ENCODE measurements at regions not wholly inside any gene's neighbourhood (a gene's known extent, or its start where the extent isn't known, plus 50 kb on each side); places are given as distances from the start of the nearest gene placed in this dataset.

- no peak for DNase-seq (ENCODE audit: low read depth)
- H3K4me3 ChIP-seq (ENCODE audit: low read depth, low read length) = no peak overlapping the region
- TF ChIP-seq, protein P1, sequence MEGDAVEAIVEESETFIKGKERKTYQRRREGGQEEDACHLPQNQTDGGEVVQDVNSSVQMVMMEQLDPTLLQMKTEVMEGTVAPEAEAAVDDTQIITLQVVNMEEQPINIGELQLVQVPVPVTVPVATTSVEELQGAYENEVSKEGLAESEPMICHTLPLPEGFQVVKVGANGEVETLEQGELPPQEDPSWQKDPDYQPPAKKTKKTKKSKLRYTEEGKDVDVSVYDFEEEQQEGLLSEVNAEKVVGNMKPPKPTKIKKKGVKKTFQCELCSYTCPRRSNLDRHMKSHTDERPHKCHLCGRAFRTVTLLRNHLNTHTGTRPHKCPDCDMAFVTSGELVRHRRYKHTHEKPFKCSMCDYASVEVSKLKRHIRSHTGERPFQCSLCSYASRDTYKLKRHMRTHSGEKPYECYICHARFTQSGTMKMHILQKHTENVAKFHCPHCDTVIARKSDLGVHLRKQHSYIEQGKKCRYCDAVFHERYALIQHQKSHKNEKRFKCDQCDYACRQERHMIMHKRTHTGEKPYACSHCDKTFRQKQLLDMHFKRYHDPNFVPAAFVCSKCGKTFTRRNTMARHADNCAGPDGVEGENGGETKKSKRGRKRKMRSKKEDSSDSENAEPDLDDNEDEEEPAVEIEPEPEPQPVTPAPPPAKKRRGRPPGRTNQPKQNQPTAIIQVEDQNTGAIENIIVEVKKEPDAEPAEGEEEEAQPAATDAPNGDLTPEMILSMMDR (IDR thresholded peaks at IDR 0.05; ENCODE audit: insufficient read depth, low read depth, low read length, missing control alignments) = no peak
Measured at GRCh38 chr11:44377914-44378321, 68.0 kb upstream of the ALX4 start.

DNA sequence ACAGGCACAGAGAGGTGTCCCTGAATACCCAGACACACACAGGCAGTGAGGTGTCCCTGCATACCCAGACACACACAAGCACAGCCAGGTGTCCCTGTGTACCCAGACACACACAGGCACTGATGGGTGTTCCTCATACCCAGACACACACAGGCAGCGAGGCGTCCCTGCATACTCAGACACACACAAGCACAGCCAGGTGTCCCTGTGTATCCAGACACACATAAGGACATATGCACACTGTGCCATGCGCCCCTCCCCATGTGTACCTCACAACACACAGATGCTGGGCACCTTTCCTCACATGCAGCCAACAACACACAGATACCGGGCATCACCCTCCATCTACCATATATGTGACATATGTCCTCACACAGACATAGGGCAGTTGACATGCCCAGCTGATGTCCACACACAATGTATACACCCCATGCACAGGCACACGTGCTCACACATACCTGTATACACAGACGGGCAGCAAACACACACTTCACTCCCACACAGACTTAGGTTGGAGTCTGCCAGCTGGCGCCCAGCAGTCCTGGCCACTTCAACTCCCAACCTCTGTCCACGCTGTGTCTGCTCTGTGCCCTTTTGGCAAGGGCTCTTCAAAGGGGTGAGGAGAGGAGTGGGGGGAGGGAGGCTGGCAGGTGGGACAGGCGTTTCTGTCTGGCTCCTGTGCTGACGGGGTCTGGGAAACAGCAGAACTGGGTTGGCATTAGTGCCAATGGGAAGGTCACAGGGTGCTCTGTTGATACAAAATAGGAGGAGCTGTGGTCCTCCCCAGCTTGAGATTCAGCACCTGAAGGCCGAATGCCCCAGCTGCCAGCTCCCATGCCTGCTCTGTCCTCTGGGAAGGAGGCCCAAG, 69.4 kb upstream of the ALX4 start:
- H3K4me3 ChIP-seq (ENCODE audit: low read depth, low read length) = no peak overlapping the region
- TF ChIP-seq, protein P1 (IDR thresholded peaks at IDR 0.05; ENCODE audit: insufficient read depth, low read depth, low read length, missing control alignments) = no peak
- DNase-seq (ENCODE audit: low read depth) = no peak

DNA sequence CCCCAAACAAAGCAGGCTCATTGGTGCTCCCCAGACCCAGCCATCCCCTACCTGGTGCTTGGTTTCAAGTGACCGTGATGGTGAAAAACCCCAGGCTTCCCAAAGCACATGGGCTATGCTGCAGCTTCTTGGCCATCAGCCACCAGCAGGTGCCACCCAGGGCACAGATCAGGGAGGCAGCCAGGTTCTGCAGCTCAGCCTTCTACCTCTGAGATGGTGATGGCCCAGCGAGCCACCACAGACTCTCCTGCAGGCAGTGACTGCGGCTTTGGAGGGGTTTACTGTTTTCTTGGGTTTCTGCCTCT, 70.0 kb upstream of the ALX4 start:
- DNase-seq (ENCODE audit: low read depth) = no peak
- TF ChIP-seq, protein P1 (IDR thresholded peaks at IDR 0.05; ENCODE audit: insufficient read depth, low read depth, low read length, missing control alignments) = no peak
- H3K4me3 ChIP-seq (ENCODE audit: low read depth, low read length) = no peak overlapping the region

DNA sequence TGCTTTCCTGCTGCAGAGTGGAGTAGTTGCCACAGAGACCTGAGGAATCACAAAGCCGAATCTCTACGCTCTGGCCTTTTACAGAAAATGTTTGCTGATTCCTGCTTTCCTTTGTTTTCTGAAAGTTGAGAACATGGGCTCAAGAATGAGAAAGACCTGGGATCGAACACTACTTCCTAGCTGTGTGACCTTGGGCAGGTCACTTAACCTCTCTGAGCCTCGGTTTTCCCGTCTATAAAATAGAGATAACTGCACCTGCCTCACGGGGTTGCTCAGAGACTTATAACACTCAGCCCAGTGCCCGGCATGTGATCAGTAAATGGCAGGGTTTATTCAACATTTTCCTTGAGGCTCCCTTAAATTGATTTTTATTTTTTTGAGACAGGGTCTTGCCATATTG, 70.9 kb upstream of the ALX4 start:
- TF ChIP-seq, protein P1 (IDR thresholded peaks at IDR 0.05; ENCODE audit: insufficient read depth, low read depth, low read length, missing control alignments) = no peak
- no peak overlapping the region for H3K4me3 ChIP-seq (ENCODE audit: low read depth, low read length)
- no peak for DNase-seq (ENCODE audit: low read depth)

- no peak overlapping the region for H3K4me3 ChIP-seq (ENCODE audit: low read depth, low read length)
- no peak for DNase-seq (ENCODE audit: low read depth)
- TF ChIP-seq, protein P1 (IDR thresholded peaks at IDR 0.05; ENCODE audit: insufficient read depth, low read depth, low read length, missing control alignments) = no peak
Measured at GRCh38 chr11:44381261-44381660, 71.3 kb upstream of the ALX4 start.

DNA sequence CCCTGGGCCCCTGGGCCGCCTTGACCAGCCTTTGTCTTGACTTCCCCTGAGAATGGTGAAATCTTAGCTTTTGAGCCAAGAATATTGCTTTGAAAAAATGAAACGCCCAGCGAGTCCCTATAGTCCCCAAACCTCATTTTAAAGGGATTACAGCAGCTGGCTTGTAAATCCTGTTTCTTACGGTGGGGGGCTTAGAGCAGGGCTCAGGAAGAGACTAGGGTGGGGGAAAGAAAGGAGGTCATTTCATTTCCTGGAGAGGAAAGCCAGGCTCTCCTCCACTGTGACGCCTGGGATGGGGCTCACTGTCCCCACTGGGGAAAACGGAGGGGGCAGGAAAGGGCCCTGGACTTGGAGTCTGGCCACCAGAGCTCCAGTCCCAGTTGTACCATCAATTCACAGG, 72.2 kb upstream of the ALX4 start:
- no peak overlapping the region for H3K4me3 ChIP-seq (ENCODE audit: low read depth, low read length)
- TF ChIP-seq, protein P1 (IDR thresholded peaks at IDR 0.05; ENCODE audit: insufficient read depth, low read depth, low read length, missing control alignments) = no peak
- no peak for DNase-seq (ENCODE audit: low read depth)

All from GM12865 (cell line).